COLO668 (cell line): ENCODE measurements at regions not wholly inside any gene's neighbourhood (a gene's known extent, or its start where the extent isn't known, plus 50 kb on each side); places are given as distances from the start of the nearest gene placed in this dataset.
"Not testable (repeated sequence)": the region's sequence is repeated elsewhere in the genome, so short reads cannot be mapped to it uniquely, and the experiment has no call there.

Source experiments
- DNase-seq: peaks from one replicate; lab custom pipeline; 2025; ENCODE audit not compliant: unreplicated experiment; lab: John Stamatoyannopoulos, UW

GRCh38 chr14:48616931-48617330 is 941.5 kb upstream of the MDGA2 start:
- DNase-seq, result no peak

- DNase-seq, result no peak
Observed at GRCh38 chr14:48615618-48616017, 940.2 kb upstream of the MDGA2 start.

- no peak for DNase-seq
Observed at GRCh38 chr14:48614003-48614402, 938.6 kb upstream of the MDGA2 start.

GRCh38 chr14:48606960-48607359 is 931.6 kb upstream of the MDGA2 start:
- DNase-seq, result not testable (repeated sequence)

GRCh38 chr14:48598458-48598857 is 923.1 kb upstream of the MDGA2 start:
- no peak for DNase-seq

GRCh38 chr14:48586099-48586498 is 910.7 kb upstream of the MDGA2 start:
- no peak for DNase-seq

GRCh38 chr14:48584031-48584430 is 908.6 kb upstream of the MDGA2 start:
- no peak for DNase-seq

GRCh38 chr14:48582938-48583337 is 907.5 kb upstream of the MDGA2 start:
- no peak for DNase-seq

GRCh38 chr14:48580692-48581091 is 905.3 kb upstream of the MDGA2 start:
- DNase-seq, result no peak

GRCh38 chr14:48575772-48576171 is 900.4 kb upstream of the MDGA2 start:
- no peak for DNase-seq

GRCh38 chr14:48568688-48569087 is 893.3 kb upstream of the MDGA2 start:
- no peak for DNase-seq

GRCh38 chr14:48568252-48568651 is 892.8 kb upstream of the MDGA2 start:
- no peak for DNase-seq

GRCh38 chr14:48563489-48563888 is 888.1 kb upstream of the MDGA2 start:
- DNase-seq, result no peak

- DNase-seq, result not testable (repeated sequence)
Observed at GRCh38 chr14:48561438-48561837, 886.0 kb upstream of the MDGA2 start.

GRCh38 chr14:48560421-48560820 is 885.0 kb upstream of the MDGA2 start:
- DNase-seq, result no peak

- DNase-seq, result no peak
Observed at GRCh38 chr14:48553443-48553842, 878.0 kb upstream of the MDGA2 start.

GRCh38 chr14:48546996-48547395 is 871.6 kb upstream of the MDGA2 start:
- DNase-seq, result no peak

GRCh38 chr14:48537600-48537999 is 862.2 kb upstream of the MDGA2 start:
- DNase-seq, result no peak

- DNase-seq, result no peak
Observed at GRCh38 chr14:48536318-48536717, 860.9 kb upstream of the MDGA2 start.

- DNase-seq, result no peak
Observed at GRCh38 chr14:48527832-48528231, 852.4 kb upstream of the MDGA2 start.

- DNase-seq, result no peak
Observed at GRCh38 chr14:48526307-48526706, 850.9 kb upstream of the MDGA2 start.

- DNase-seq, result no peak
Observed at GRCh38 chr14:48504921-48505320, 829.5 kb upstream of the MDGA2 start.

- DNase-seq, result no peak
Observed at GRCh38 chr14:48490756-48491155, 815.4 kb upstream of the MDGA2 start.

- DNase-seq, result no peak
Observed at GRCh38 chr14:48473944-48474343, 798.5 kb upstream of the MDGA2 start.
